ENCODE measurements at regions not wholly inside any gene's neighbourhood (a gene's known extent, or its start where the extent isn't known, plus 50 kb on each side); places are given as distances from the start of the nearest gene placed in this dataset.

DNA sequence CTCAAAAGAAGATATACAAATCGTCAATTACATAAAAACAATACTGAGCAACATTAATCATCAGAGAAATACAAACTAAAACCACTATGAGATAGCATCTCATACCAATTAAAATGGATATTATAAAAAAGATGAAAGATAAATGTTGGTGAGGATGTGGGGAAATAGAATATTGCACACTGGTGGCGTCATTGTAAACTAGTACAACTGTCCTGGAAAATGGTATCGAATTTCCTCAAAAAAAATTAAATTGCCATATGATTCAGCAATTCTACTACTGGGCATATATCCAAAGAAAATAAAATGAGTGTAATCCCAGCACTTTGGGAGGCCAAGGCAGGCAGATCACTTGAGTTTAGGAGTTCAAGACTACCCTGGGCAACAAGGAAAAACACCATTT is 326.0 kb upstream of the FTMT start:
- peaks cover 8% of the 10 kb centered on the region for H3K9me3 Mint-ChIP-seq (ENCODE audit: low read depth)
- H3K27me3 Mint-ChIP-seq: no peaks in the 10 kb centered on the region
- TF ChIP-seq, protein P1, sequence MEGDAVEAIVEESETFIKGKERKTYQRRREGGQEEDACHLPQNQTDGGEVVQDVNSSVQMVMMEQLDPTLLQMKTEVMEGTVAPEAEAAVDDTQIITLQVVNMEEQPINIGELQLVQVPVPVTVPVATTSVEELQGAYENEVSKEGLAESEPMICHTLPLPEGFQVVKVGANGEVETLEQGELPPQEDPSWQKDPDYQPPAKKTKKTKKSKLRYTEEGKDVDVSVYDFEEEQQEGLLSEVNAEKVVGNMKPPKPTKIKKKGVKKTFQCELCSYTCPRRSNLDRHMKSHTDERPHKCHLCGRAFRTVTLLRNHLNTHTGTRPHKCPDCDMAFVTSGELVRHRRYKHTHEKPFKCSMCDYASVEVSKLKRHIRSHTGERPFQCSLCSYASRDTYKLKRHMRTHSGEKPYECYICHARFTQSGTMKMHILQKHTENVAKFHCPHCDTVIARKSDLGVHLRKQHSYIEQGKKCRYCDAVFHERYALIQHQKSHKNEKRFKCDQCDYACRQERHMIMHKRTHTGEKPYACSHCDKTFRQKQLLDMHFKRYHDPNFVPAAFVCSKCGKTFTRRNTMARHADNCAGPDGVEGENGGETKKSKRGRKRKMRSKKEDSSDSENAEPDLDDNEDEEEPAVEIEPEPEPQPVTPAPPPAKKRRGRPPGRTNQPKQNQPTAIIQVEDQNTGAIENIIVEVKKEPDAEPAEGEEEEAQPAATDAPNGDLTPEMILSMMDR (IDR thresholded peaks at IDR 0.05; ENCODE audit: unreplicated experiment): no peak
- no peak overlapping the region for H3K27ac Mint-ChIP-seq
- no peak overlapping the region for H3K4me3 Mint-ChIP-seq (ENCODE audit: low read depth)
- H3K36me3 Mint-ChIP-seq (ENCODE audit: insufficient read depth): no peaks in the 10 kb centered on the region
- DNase-seq (ENCODE audit: low spot score, unreplicated experiment): no peak
- H3K4me1 Mint-ChIP-seq (ENCODE audit: low read depth): no peaks in the 10 kb centered on the region

DNA sequence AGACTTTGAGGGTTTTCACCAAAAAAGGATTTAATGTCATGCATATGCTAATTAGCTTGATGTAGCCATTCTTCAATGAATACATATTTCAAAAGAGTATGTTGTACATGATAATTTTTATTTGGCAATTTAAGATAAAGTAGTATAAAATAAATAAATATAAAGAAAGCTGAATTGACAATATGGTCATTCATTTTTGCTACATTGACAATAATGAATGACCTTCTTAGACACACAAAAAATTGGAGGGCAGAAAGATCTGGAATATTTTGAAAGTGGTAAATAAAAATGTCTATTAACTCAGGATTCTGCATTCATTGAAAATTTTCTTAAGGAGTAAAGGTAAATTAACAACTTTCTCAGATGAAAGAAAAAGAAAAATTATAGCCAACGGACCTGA is 324.8 kb upstream of the FTMT start:
- Mint-ChIP-seq H3K27me3 (no peaks in the 10 kb centered on the region), H3K4me3 (ENCODE audit: low read depth) (no peak overlapping the region), H3K4me1 (ENCODE audit: low read depth) (no peaks in the 10 kb centered on the region), H3K27ac (no peak overlapping the region), H3K9me3 (ENCODE audit: low read depth) (peaks cover 8% of the 10 kb centered on the region), H3K36me3 (ENCODE audit: insufficient read depth) (no peaks in the 10 kb centered on the region)
- DNase-seq (ENCODE audit: low spot score, unreplicated experiment): no peak
- TF ChIP-seq, protein P1 (IDR thresholded peaks at IDR 0.05; ENCODE audit: unreplicated experiment): no peak

DNA sequence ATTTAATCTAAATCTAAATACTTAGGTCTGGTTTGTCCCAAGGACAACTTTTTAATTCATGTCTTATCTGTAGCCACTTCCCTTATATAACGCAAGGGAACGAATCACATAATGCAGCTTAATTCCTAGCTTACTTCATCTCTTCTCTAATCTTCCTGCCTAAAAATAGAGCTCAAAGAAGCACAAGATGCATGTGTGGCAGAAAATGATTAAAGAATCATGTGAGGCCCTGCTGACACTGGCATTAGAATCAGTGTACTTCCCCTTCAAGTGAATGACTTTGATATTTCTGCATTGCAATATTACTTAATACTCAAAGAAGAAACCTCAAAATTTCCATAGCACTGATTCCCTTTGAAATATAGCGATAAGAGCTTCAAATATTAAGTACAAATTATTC is 317.9 kb upstream of the FTMT start:
- Mint-ChIP-seq H3K27ac (no peak overlapping the region), H3K9me3 (ENCODE audit: low read depth) (no peaks in the 10 kb centered on the region), H3K27me3 (no peaks in the 10 kb centered on the region), H3K4me3 (ENCODE audit: low read depth) (no peak overlapping the region), H3K4me1 (ENCODE audit: low read depth) (no peaks in the 10 kb centered on the region), H3K36me3 (ENCODE audit: insufficient read depth) (no peaks in the 10 kb centered on the region)
- TF ChIP-seq, protein P1 (IDR thresholded peaks at IDR 0.05; ENCODE audit: unreplicated experiment): no peak
- no peak for DNase-seq (ENCODE audit: low spot score, unreplicated experiment)

DNA sequence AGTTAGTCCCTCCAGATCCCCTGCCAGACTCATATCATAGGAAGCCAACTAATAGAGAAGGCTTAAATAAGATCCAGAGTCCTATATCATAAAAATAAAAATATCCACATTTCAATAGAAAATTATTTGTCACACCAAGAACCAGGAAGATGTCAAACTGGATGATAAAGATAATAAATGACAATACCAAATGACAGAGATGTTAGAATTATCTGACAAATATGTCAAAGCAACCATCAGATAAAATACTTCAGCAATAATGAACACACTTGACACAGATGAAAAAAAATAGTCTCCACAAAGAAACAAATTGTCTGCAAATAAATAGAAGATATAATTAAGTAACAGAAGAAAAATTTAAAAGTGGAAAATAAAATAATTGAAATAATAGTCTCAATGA is 300.7 kb upstream of the FTMT start:
- TF ChIP-seq, protein P1 (IDR thresholded peaks at IDR 0.05; ENCODE audit: unreplicated experiment): no peak
- Mint-ChIP-seq H3K36me3 (ENCODE audit: insufficient read depth) (no peaks in the 10 kb centered on the region), H3K9me3 (ENCODE audit: low read depth) (no peaks in the 10 kb centered on the region), H3K4me1 (ENCODE audit: low read depth) (peaks cover 4% of the 10 kb centered on the region), H3K27me3 (no peaks in the 10 kb centered on the region), H3K4me3 (ENCODE audit: low read depth) (no peak overlapping the region), H3K27ac (no peak overlapping the region)
- no peak for DNase-seq (ENCODE audit: low spot score, unreplicated experiment)

DNA sequence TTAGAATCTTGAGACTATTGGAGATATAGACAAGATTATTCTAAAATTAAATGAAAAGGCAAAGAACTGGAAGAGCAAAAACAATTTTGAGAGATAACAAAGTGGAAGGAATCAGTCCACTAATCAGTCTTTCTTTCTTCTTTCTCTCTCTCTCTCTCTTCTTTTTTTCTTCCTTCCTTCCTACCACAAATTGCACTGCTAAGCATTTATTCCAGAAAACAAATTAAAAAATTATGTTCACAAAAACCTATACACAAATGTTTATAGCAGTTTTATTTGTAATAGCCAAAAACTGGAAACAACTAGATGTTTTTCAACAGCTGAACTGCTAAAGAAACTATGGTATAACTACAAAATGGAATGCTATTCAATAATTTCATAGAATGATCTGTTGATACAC is 291.9 kb upstream of the FTMT start:
- TF ChIP-seq, protein P1 (IDR thresholded peaks at IDR 0.05; ENCODE audit: unreplicated experiment): no peak
- DNase-seq (ENCODE audit: low spot score, unreplicated experiment): no peak
- Mint-ChIP-seq H3K4me3 (ENCODE audit: low read depth) (no peak overlapping the region), H3K27me3 (no peaks in the 10 kb centered on the region), H3K4me1 (ENCODE audit: low read depth) (no peaks in the 10 kb centered on the region), H3K27ac (no peak overlapping the region), H3K9me3 (ENCODE audit: low read depth) (no peaks in the 10 kb centered on the region), H3K36me3 (ENCODE audit: insufficient read depth) (no peaks in the 10 kb centered on the region)

All from progenitor cell of endocrine pancreas (in vitro differentiated cells).